H1 (cell line): ENCODE measurements at regions not wholly inside any gene's neighbourhood (a gene's known extent, or its start where the extent isn't known, plus 50 kb on each side); places are given as distances from the start of the nearest gene placed in this dataset.

Source experiments
- CTCF ChIA-PET: fragments of 300-600 bp; sonication (Branson Sonifier 250); formaldehyde crosslinking; loops from one replicate; lab custom pipeline; 2021; ENCODE audit not compliant: partially characterized antibody; lab: Charles Lee
- POLR2A ChIA-PET: fragments of 300-600 bp; sonication (Branson Sonifier 250); formaldehyde crosslinking; loops from one replicate; lab custom pipeline; 2021; ENCODE audit warnings: inconsistent platforms; ENCODE audit not compliant: partially characterized antibody; lab: Charles Lee
- DNase-seq, 2 experiments: peaks; one replicate each; pipeline versions ENCODE4 v3.0.0 to v3.0.0-alpha.2; 2010 to 2022; ENCODE audit warnings: low spot score in 2 of 2, low read depth in 1 of 2, mixed read lengths in 1 of 2
- FAIRE-seq: peaks from 2 replicates; lab custom pipeline; 2011; peaks lifted over from hg19 to GRCh38; lab: Jason Lieb, UNC
- H2AFZ ChIP-seq: 2 replicates; pipeline ENCODE4 v1.8.1; 2012; ENCODE audit warnings: low read length, inconsistent platforms
- H2AK5ac ChIP-seq: 2 replicates; pipeline ENCODE4 v1.6.1; 2013; ENCODE audit warnings: low read depth, low read length
- H2BK120ac ChIP-seq: replicated peaks from 2 replicates; pipeline ENCODE3; 2013; ENCODE audit warnings: low read depth, low read length, inconsistent platforms
- H2BK12ac ChIP-seq: 2 replicates; pipeline ENCODE4 v1.6.1; 2013; ENCODE audit warnings: low read depth, low read length
- H2BK15ac ChIP-seq: 2 replicates; pipeline ENCODE4 v1.6.1; 2013; ENCODE audit warnings: low read length
- H2BK20ac ChIP-seq: 2 replicates; pipeline ENCODE4 v1.6.1; 2013; ENCODE audit warnings: low read length
- H2BK5ac ChIP-seq: 2 replicates; pipeline ENCODE4 v1.6.1; 2013; ENCODE audit warnings: low read depth, low read length
- H3K14ac ChIP-seq: 2 replicates; pipeline ENCODE4 v1.6.1; 2013; ENCODE audit warnings: inconsistent platforms; ENCODE audit not compliant: insufficient read length
- H3K18ac ChIP-seq: 2 replicates; pipeline ENCODE4 v1.6.1; 2013; ENCODE audit warnings: low read length; ENCODE audit errors: extremely low read depth
- H3K23ac ChIP-seq: 2 replicates; pipeline ENCODE4 v1.6.1; 2013; ENCODE audit warnings: inconsistent platforms; ENCODE audit not compliant: insufficient read length
- H3K23me2 ChIP-seq: 2 replicates; pipeline ENCODE4 v1.6.1; 2013; ENCODE audit warnings: low read depth, low read length
- H3K27ac ChIP-seq: 2 replicates; pipeline ENCODE4 v1.6.1; 2011; ENCODE audit warnings: low read depth, low read length, inconsistent platforms
- H3K27me3 ChIP-seq, 4 experiments: replicated peaks in 1 of 4; 1 replicate in 1 of 4; 2 replicates in 3 of 4; pipeline versions ENCODE4 v1.6.1 to v1.8.1; 2011 to 2013; ENCODE audit warnings: low read length in 3 of 4, mild to moderate bottlenecking in 3 of 4, inconsistent platforms in 2 of 4, mixed read lengths in 2 of 4, moderate library complexity in 1 of 4; ENCODE audit not compliant: control insufficient read depth in 3 of 4, insufficient read depth in 3 of 4; ENCODE audit errors: extremely low read depth in 1 of 4
- H3K36me3 ChIP-seq, 4 experiments: 2 replicates each; pipeline versions ENCODE4 v1.6.1 to v1.8.1; 2011 to 2013; ENCODE audit warnings: mild to moderate bottlenecking in 4 of 4, low read length in 3 of 4, moderate library complexity in 2 of 4, control low read depth in 1 of 4, inconsistent platforms in 1 of 4; ENCODE audit not compliant: insufficient read depth in 4 of 4, control insufficient read depth in 2 of 4
- H3K4ac ChIP-seq: replicated peaks from 2 replicates; pipeline ENCODE3; 2013; ENCODE audit warnings: low read length, low read depth, mixed read lengths, inconsistent platforms; ENCODE audit not compliant: insufficient read length
- H3K4me1 ChIP-seq, 4 experiments: replicated peaks in 1 of 4; 1 replicate in 1 of 4; 2 replicates in 3 of 4; pipeline versions ENCODE4 v1.6.1 to v1.8.1; 2011 to 2013; ENCODE audit warnings: low read length in 3 of 4, inconsistent platforms in 2 of 4, mixed read lengths in 1 of 4; ENCODE audit not compliant: insufficient read depth in 4 of 4, control insufficient read depth in 3 of 4
- H3K4me2 ChIP-seq, 2 experiments: 2 replicates each; pipeline versions ENCODE4 v1.6.1 to v1.8.1; 2011 to 2013; ENCODE audit warnings: low read depth in 2 of 2, low read length in 2 of 2, control low read depth in 1 of 2, inconsistent platforms in 1 of 2, mild to moderate bottlenecking in 1 of 2; ENCODE audit not compliant: insufficient read depth in 1 of 2
- H3K4me3 ChIP-seq, 4 experiments: fragments of 200-600, 300-600 bp in 1 of 4; sonication (generic), shearing (Covaris generic), sonication (Bioruptor Twin) in 1 of 4; 2 replicates each; pipeline versions ENCODE4 v1.5.1 to v1.8.1; 2011 to 2016; ENCODE audit warnings: low read length in 4 of 4, low read depth in 3 of 4, control low read depth in 2 of 4, inconsistent platforms in 2 of 4, mild to moderate bottlenecking in 2 of 4, mixed read lengths in 1 of 4, moderate library complexity in 1 of 4; ENCODE audit not compliant: insufficient read depth in 2 of 4; ENCODE audit errors: extremely low read depth in 1 of 4
- H3K56ac ChIP-seq: replicated peaks from 2 replicates; pipeline ENCODE3; 2013; ENCODE audit warnings: low read depth, mild to moderate bottlenecking, mixed read lengths, low read length, inconsistent platforms; ENCODE audit not compliant: insufficient read length
- H3K79me1 ChIP-seq: 2 replicates; pipeline ENCODE4 v1.6.1; 2013; ENCODE audit warnings: low read depth, low read length, control low read depth
- H3K79me2 ChIP-seq, 2 experiments: 2 replicates each; pipeline versions ENCODE4 v1.6.1 to v1.8.1; 2012 to 2013; ENCODE audit warnings: low read length in 2 of 2, mild to moderate bottlenecking in 2 of 2, inconsistent platforms in 1 of 2; ENCODE audit not compliant: insufficient read depth in 2 of 2, control insufficient read depth in 1 of 2
- H3K9ac ChIP-seq, 4 experiments: replicated peaks in 1 of 4; 1 replicate in 1 of 4; 2 replicates in 3 of 4; pipeline versions ENCODE4 v1.6.1 to v1.8.1; 2011 to 2013; ENCODE audit warnings: low read depth in 3 of 4, low read length in 3 of 4, control low read depth in 2 of 4, mild to moderate bottlenecking in 2 of 4, moderate library complexity in 2 of 4, inconsistent platforms in 1 of 4; ENCODE audit errors: extremely low read depth in 1 of 4
- H3K9me3 ChIP-seq, 2 experiments: 2 replicates each; pipeline versions ENCODE4 v1.6.1 to v1.8.1; 2012 to 2013; ENCODE audit warnings: mild to moderate bottlenecking in 2 of 2, moderate library complexity in 2 of 2, control low read depth in 1 of 2, inconsistent platforms in 1 of 2, low read depth in 1 of 2, low read length in 1 of 2, mixed read lengths in 1 of 2; ENCODE audit not compliant: insufficient read depth in 2 of 2
- H4K20me1 ChIP-seq, 2 experiments: replicated peaks in 1 of 2; 2 replicates each; pipeline versions ENCODE3 to v1.8.1; 2011 to 2013; ENCODE audit warnings: inconsistent platforms in 2 of 2, low read length in 2 of 2, mild to moderate bottlenecking in 1 of 2; ENCODE audit not compliant: insufficient read depth in 2 of 2, control insufficient read depth in 1 of 2
- H4K5ac ChIP-seq: 2 replicates; pipeline ENCODE4 v1.6.1; 2013; ENCODE audit warnings: low read length, low read depth, mixed read lengths, inconsistent platforms; ENCODE audit not compliant: insufficient read length
- H4K8ac ChIP-seq: 2 replicates; pipeline ENCODE4 v1.8.0; 2013; ENCODE audit warnings: mild to moderate bottlenecking, moderate library complexity, low read length, inconsistent platforms; ENCODE audit not compliant: insufficient read depth; ENCODE audit errors: extremely low read depth
- H4K91ac ChIP-seq: replicated peaks from 2 replicates; pipeline ENCODE3; 2013; ENCODE audit warnings: low read length, mixed read lengths, inconsistent platforms; ENCODE audit not compliant: insufficient read length
- YY1 ChIP-seq: IDR thresholded peaks from 2 replicates; pipeline ENCODE4 v1.6.1; 2011; ENCODE audit warnings: low read depth, mild to moderate bottlenecking, low read length
- WGBS, 2 experiments: shearing (Covaris generic) in 1 of 2; methylation state at CpG; one replicate each; pipeline versions ENCODE4 v1.1.6 to v1.1.7; 2013 to 2015; ENCODE audit warnings: low lambda C conversion rate in 2 of 2, mixed read lengths in 2 of 2, inconsistent platforms in 1 of 2, low coverage in 1 of 2, missing lambda C conversion rate in 1 of 2; ENCODE audit not compliant: insufficient replicate concordance in 2 of 2, insufficient coverage in 1 of 2, insufficient read length in 1 of 2; ENCODE audit errors: extremely low coverage in 1 of 2, missing lambda C conversion rate in 1 of 2; 5-methylcytosine and 5-hydroxymethylcytosine counted together

GRCh38 chr5:121797681-121798518, 53.8 kb upstream of the FTMT start:
- Histone ChIP-seq H3K9ac (no peak overlapping the region), H3K79me2 (no peaks in the 10 kb centered on the region), H3K23me2 (no peaks in the 10 kb centered on the region), H3K4me1 (no peaks in the 10 kb centered on the region), H2AFZ (peak overlapping the region; percentile 84; the same call in 1 of the 2 replicates), H4K91ac (no peak overlapping the region), H3K4me2 (no peak overlapping the region), H3K4ac (no peak overlapping the region), H2BK120ac (no peak overlapping the region), H3K18ac (no peak overlapping the region), H2BK12ac (no peak overlapping the region), H3K79me1 (no peaks in the 10 kb centered on the region), H3K36me3 (no peaks in the 10 kb centered on the region), H4K5ac (no peak overlapping the region), H3K23ac (no peak overlapping the region), H2BK20ac (no peak overlapping the region), H2BK5ac (no peak overlapping the region), H3K27me3 (no peaks in the 10 kb centered on the region), H2BK15ac (no peak overlapping the region), H3K56ac (no peak overlapping the region), H3K27ac (no peak overlapping the region), H3K4me3 (no peak overlapping the region), H4K20me1 (no peaks in the 10 kb centered on the region), H4K8ac (no peak overlapping the region), H2AK5ac (no peak overlapping the region), H3K14ac (no peak overlapping the region), H3K9me3 (no peaks in the 10 kb centered on the region)
- ChIA-PET CTCF (interaction anchor here (1.2 kb wide), 1 partner anchor 11 kb away, joined by 3 read pairs; no protein-coding TSS in a partner anchor), POLR2A (no interaction called here)
- no peak for FAIRE-seq
- peak in 1 of 2 experiments; percentile 45 for DNase-seq
- 83% methylated on average over 9 of the region's 9 CpGs; no CpG with 5 or more reads in 1 of the 2 experiments for WGBS, 2 experiments
- no peak for TF ChIP-seq YY1
